Gastrocnemius medialis (tissue), 4 donors: ENCODE measurements at regions not wholly inside any gene's neighbourhood (a gene's known extent, or its start where the extent isn't known, plus 50 kb on each side); places are given as distances from the start of the nearest gene placed in this dataset.

Source experiments
- POLR2A ChIP-seq, 2 donors: fragments of 450-650 bp; IDR thresholded peaks; one replicate each; pipeline ENCODE4 v1.6.1; 2017; ENCODE audit warnings: antibody characterized with exemption in 2 of 2, mild to moderate bottlenecking in 2 of 2, moderate library complexity in 2 of 2
- TF ChIP-seq, protein P1 (sequence below), 5 experiments: fragments of 450-650 bp in 3 of 5; fragments of 200-600 bp in 2 of 5; sonication (generic) in 2 of 5; IDR thresholded peaks in 4 of 5; conservative IDR thresholded peaks in 1 of 5; 1 replicate in 4 of 5; 2 replicates in 1 of 5; pipeline ENCODE4 v1.5.1; 2016 to 2019; ENCODE audit warnings: antibody characterized with exemption in 5 of 5, mild to moderate bottlenecking in 3 of 5, moderate library complexity in 3 of 5

GRCh38 chr12:11457996-11458645 is 62.8 kb upstream of the PRB2 start:
- TF ChIP-seq, protein P1, sequence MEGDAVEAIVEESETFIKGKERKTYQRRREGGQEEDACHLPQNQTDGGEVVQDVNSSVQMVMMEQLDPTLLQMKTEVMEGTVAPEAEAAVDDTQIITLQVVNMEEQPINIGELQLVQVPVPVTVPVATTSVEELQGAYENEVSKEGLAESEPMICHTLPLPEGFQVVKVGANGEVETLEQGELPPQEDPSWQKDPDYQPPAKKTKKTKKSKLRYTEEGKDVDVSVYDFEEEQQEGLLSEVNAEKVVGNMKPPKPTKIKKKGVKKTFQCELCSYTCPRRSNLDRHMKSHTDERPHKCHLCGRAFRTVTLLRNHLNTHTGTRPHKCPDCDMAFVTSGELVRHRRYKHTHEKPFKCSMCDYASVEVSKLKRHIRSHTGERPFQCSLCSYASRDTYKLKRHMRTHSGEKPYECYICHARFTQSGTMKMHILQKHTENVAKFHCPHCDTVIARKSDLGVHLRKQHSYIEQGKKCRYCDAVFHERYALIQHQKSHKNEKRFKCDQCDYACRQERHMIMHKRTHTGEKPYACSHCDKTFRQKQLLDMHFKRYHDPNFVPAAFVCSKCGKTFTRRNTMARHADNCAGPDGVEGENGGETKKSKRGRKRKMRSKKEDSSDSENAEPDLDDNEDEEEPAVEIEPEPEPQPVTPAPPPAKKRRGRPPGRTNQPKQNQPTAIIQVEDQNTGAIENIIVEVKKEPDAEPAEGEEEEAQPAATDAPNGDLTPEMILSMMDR (IDR thresholded peaks at IDR 0.05 in 4 of 5, conservative IDR thresholded peaks at IDR 0.05 in 1 of 5) = no peak
- no peak for TF ChIP-seq POLR2A (IDR thresholded peaks at IDR 0.05)
